GM10266 (cell line): ENCODE measurements at regions not wholly inside any gene's neighbourhood (a gene's known extent, or its start where the extent isn't known, plus 50 kb on each side); places are given as distances from the start of the nearest gene placed in this dataset.

Experiments
- DNase-seq: peaks from one replicate; pipeline ENCODE4 v3.0.0; 2012; ENCODE audit errors: extremely low spot score
- CTCF ChIP-seq: IDR thresholded peaks from 2 replicates; pipeline ENCODE4 v1.5.1; 2012; ENCODE audit warnings: mild to moderate bottlenecking, low read depth; ENCODE audit not compliant: control insufficient read depth, insufficient read depth; ENCODE audit errors: missing control alignments

DNA sequence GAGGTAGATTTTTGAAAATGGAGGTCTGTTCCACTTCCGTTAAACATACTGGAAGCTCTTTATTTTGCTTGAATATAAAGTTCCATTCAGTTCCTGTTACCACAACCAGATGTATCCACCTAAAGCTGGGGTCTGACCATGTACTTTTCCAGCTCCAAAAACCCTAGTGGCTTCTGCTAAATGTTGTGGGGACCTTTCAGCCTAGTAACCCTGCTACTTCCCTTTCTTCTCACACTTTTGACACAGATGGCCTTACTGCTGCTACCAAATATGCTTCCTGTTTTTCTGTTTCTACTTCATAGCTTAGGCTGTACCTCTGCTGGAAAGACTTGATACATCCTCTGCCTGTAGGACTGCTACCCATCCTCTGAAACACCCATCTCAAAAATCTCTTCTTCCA lies 87.8 kb downstream of the COL6A6 start:
- no peak for TF ChIP-seq CTCF
- no peak for DNase-seq

DNA sequence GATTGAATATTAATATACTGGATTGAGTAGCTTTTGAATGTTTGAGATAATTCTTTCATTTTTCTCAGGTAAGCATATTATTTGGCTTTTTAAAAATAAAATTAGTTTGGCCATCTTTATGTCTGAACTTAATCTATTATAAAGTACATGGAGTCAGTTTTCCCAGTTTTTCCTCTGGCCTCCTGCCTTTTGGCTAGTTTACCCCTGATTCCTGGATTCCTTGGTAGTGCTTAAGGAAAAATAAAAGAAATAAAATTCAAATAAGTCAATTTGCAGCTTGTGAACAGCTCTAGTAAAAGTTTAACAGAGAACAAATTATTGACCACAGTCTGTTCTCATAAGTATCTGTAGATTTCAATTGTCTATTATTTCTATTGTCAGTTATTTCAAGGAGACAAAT lies 89.4 kb downstream of the COL6A6 start:
- DNase-seq = no peak
- no peak for TF ChIP-seq CTCF

DNA sequence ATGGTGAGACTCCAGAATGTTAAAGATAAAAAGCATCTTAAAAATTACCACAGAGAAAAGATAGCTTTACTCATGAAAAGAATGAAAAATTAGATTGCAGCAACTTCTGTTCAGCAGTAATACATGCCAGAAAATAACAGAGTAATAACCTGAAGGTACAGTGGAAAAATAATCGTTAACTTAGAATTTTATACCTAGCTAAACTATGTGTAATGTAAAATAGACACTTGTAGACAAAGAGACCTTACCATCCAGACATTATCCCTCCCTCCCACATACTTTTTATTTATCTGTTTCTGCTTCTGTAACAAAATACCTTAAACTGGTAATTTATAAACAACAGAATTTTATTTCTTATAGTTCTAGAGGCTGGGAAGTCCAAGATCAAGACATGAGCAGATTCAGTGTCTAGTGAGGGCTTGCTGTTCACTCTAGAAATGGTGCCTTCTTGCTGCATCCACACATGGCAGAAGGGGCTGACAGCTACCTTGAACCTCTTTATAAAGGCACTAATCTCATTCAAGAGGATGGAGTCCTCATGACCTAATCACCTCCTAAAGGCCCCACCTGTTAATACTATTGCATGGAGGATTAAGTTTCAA lies 90.7 kb downstream of the COL6A6 start:
- no peak for TF ChIP-seq CTCF
- DNase-seq = no peak

GRCh38 chr3:130609166-130609979 lies 92.4 kb downstream of the COL6A6 start:
- DNase-seq = no peak

GRCh38 chr3:130619196-130619595 lies 102.2 kb downstream of the COL6A6 start:
- TF ChIP-seq CTCF = no peak
- no peak for DNase-seq

More at GRCh38 chr3:130609166-130609979, 92.4 kb downstream of the COL6A6 start:
- no peak for TF ChIP-seq CTCF

- no peak for DNase-seq
- no peak for TF ChIP-seq CTCF
Measured at GRCh38 chr3:130621824-130622223, 104.8 kb downstream of the COL6A6 start.

DNA sequence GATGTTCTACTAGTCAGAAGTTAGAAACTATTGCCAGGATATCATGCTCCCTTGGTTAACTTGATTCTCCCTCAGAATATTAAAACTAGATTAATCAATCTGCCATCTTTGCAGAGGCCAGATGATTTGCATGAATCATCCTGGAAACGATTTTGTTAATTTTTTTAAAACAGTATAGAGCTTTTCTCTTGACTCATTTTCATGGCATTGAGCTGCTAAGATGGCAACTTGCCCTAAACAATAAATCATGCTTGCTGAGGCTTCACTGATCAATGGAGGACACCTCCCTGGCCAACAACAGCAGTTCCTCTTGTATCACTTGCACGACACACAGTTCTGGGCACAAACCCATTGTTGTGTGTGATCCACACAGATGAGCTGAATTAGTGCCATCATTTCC lies 109.1 kb downstream of the COL6A6 start:
- DNase-seq = no peak
- TF ChIP-seq CTCF = no peak
